ENCODE measurements at regions not wholly inside any gene's neighbourhood (a gene's known extent, or its start where the extent isn't known, plus 50 kb on each side); places are given as distances from the start of the nearest gene placed in this dataset.
"Not testable (repeated sequence)": the region's sequence is repeated elsewhere in the genome, so short reads cannot be mapped to it uniquely, and the experiment has no call there.

DNA sequence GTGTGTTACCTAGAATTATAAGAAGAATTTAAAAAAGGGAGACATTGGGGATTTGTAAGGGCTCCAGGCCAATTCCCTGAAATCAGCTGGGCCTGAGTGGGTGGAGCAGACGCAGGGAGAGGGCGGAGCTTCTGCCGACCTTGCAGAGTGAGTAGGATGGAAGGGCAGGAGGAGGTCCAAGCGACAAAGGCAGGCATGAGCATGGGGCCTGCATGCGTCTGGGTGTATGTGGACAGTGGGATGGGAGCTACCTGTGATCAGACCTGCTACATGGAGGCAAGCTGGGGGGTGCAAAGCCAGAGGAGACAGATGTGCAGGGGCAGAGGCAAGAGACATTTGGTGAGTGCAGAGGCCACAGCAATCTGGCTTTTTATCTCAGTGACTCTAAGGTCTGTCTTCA, 105.3 kb upstream of the OLIG2 start:
- H3K4me1 ChIP-seq (ENCODE audit: control insufficient read depth in 1 of 2, insufficient read depth in 1 of 2, low read depth in 1 of 2, low read length in 1 of 2) = no peaks in the 10 kb centered on the region
- peaks cover 20% of the 10 kb centered on the region for H3K27me3 ChIP-seq
- TF ChIP-seq, protein P1, sequence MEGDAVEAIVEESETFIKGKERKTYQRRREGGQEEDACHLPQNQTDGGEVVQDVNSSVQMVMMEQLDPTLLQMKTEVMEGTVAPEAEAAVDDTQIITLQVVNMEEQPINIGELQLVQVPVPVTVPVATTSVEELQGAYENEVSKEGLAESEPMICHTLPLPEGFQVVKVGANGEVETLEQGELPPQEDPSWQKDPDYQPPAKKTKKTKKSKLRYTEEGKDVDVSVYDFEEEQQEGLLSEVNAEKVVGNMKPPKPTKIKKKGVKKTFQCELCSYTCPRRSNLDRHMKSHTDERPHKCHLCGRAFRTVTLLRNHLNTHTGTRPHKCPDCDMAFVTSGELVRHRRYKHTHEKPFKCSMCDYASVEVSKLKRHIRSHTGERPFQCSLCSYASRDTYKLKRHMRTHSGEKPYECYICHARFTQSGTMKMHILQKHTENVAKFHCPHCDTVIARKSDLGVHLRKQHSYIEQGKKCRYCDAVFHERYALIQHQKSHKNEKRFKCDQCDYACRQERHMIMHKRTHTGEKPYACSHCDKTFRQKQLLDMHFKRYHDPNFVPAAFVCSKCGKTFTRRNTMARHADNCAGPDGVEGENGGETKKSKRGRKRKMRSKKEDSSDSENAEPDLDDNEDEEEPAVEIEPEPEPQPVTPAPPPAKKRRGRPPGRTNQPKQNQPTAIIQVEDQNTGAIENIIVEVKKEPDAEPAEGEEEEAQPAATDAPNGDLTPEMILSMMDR (IDR thresholded peaks at IDR 0.05) = no peak
- no peak overlapping the region for H3K4me3 ChIP-seq (ENCODE audit: low read depth in 1 of 2, low read length in 1 of 2)
- H3K9me3 ChIP-seq = no peaks in the 10 kb centered on the region
- H3K27ac ChIP-seq = no peak overlapping the region
- no peaks in the 10 kb centered on the region for H3K36me3 ChIP-seq

DNA sequence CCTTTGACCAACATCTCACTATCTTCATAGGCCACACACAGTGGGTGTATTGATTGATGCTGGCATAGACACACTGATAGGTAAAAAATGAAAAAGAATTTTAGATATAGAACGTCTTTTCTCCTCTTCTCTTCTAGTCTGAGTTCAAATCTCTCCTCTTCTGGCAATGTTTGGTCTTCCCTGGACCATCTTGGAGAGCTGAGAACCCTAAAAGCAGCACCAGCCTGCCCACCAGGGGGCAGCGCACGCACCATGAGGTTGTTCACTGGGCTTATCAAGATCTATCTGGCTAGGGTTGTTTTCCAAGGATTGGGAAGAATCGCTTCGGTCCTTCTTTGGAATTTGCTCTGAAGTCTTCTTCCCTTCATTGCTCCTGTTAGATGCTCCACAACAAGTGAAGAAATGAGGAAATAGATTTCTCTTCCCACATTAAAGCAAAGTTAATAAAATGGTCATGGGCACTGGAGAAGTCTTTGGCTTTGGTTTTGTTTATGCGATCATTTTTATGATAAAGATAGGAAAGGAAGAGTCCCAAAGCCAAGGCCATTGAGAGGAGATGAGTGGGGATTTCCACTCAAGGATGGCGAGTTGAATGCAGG, 104.0 kb upstream of the OLIG2 start:
- H3K4me1 ChIP-seq (ENCODE audit: control insufficient read depth in 1 of 2, insufficient read depth in 1 of 2, low read depth in 1 of 2, low read length in 1 of 2) = no peaks in the 10 kb centered on the region
- no peaks in the 10 kb centered on the region for H3K9me3 ChIP-seq
- H3K4me3 ChIP-seq (ENCODE audit: low read depth in 1 of 2, low read length in 1 of 2) = no peak overlapping the region
- peaks cover 11% of the 10 kb centered on the region for H3K27me3 ChIP-seq
- TF ChIP-seq, protein P1 (IDR thresholded peaks at IDR 0.05) = peak; percentile 56
- no peaks in the 10 kb centered on the region for H3K36me3 ChIP-seq
- no peak overlapping the region for H3K27ac ChIP-seq

DNA sequence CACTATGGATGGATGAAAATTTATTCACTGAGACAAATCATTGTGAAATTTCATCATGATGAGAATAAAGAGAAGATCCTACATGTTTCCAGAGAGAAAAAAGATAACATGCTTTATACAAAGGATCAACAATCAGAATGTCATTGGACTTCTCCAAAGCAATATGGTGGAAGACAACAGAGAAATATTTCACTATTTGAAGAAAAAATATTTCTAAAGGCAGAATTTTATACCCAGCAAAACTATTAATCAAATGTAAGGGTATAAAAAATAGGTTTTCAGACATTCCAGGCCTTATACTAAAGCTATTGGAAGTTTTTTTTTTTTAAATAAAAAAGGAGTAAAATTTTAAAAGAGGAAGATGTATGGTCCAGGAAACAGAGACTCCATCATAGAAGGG, 100.6 kb upstream of the OLIG2 start:
- no peaks in the 10 kb centered on the region for H3K27me3 ChIP-seq
- H3K4me3 ChIP-seq (ENCODE audit: low read depth in 1 of 2, low read length in 1 of 2) = no peak overlapping the region
- H3K36me3 ChIP-seq = no peaks in the 10 kb centered on the region
- H3K9me3 ChIP-seq = no peaks in the 10 kb centered on the region
- no peaks in the 10 kb centered on the region for H3K4me1 ChIP-seq (ENCODE audit: control insufficient read depth in 1 of 2, insufficient read depth in 1 of 2, low read depth in 1 of 2, low read length in 1 of 2)
- H3K27ac ChIP-seq = no peak overlapping the region
- TF ChIP-seq, protein P1 (IDR thresholded peaks at IDR 0.05) = no peak

DNA sequence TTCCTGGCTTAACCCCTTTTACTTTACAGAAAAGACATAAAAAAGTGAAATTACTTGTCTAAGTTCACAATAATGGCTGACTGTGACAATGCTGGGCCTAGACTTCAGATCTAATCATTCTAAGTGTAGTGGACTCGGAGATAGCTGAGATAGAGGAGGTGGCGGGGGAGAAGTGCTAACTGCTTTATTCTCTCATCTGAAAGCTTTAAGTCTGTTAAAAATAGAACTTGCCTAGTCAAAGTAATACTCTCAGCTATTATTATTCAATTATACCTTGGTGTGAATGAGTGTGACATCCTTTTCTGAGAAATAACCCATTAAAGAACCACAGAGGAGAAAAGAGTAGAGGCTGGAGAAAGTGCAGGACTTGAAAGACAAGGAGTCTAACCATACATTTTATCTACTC, 96.1 kb upstream of the OLIG2 start:
- no peaks in the 10 kb centered on the region for H3K36me3 ChIP-seq
- H3K27ac ChIP-seq = no peak overlapping the region
- H3K4me3 ChIP-seq (ENCODE audit: low read depth in 1 of 2, low read length in 1 of 2) = no peak overlapping the region
- H3K27me3 ChIP-seq = no peaks in the 10 kb centered on the region
- H3K9me3 ChIP-seq = no peaks in the 10 kb centered on the region
- peaks cover 13 to 15% of the 10 kb centered on the region in 2 experiments for H3K4me1 ChIP-seq (ENCODE audit: control insufficient read depth in 1 of 2, insufficient read depth in 1 of 2, low read depth in 1 of 2, low read length in 1 of 2)
- TF ChIP-seq, protein P1 (IDR thresholded peaks at IDR 0.05) = no peak

DNA sequence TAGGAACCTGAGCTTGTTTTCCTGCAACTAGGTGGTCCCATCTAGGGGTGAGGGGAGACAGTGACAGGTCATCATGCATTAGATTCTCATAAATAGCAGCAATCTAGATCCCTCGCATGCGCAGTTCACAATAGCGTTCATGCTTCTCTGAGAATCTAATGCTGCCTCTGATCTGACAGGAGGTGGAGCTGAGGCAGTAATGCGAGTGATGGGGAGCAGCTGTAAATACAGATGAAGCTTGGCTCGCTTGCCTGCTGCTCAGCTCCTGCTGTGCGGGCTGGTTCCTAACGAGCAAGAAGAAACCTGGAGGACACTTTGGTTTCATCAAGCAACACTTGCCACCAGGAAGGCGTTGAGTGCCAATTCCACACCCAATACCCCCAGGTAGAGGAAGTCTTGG, 95.1 kb upstream of the OLIG2 start:
- Histone ChIP-seq H3K4me1 (ENCODE audit: control insufficient read depth in 1 of 2, insufficient read depth in 1 of 2, low read depth in 1 of 2, low read length in 1 of 2) (peaks cover 13 to 15% of the 10 kb centered on the region in 2 experiments), H3K27ac (no peak overlapping the region), H3K9me3 (no peaks in the 10 kb centered on the region), H3K27me3 (no peaks in the 10 kb centered on the region), H3K36me3 (no peaks in the 10 kb centered on the region), H3K4me3 (ENCODE audit: low read depth in 1 of 2, low read length in 1 of 2) (no peak overlapping the region)
- TF ChIP-seq, protein P1 (IDR thresholded peaks at IDR 0.05) = no peak

DNA sequence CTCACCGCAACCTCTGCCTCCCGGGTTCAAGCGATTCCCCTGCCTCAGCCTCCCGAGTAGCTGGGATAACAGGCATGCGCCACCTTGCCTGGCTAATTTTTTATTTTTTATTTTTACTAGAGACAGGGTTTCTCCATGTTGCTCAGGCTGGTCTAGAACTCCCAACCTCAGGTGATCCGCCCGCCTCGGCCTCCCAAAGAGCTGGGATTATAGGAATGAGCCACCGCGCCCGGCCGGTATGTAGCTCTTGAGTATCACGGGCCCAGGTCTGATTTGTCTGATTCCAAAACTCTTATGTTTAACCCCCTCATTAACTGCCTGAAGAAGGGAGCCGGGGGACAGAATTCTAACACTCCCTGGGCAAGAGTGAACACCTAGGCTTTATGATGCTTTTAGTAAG, 91.7 kb upstream of the OLIG2 start:
- H3K27me3 ChIP-seq; H3K4me3 ChIP-seq (ENCODE audit: low read depth in 1 of 2, low read length in 1 of 2); H3K27ac ChIP-seq; H3K36me3 ChIP-seq; H3K9me3 ChIP-seq: not testable (repeated sequence)
- H3K4me1 ChIP-seq (ENCODE audit: control insufficient read depth in 1 of 2, insufficient read depth in 1 of 2, low read depth in 1 of 2, low read length in 1 of 2) = peaks cover 27 to 33% of the 10 kb centered on the region in 2 experiments

All from neutrophil (primary cell).